Activated CD8-positive, alpha-beta memory T cell treated with anti-CD3 and anti-CD28 coated beads, Interleukin-2, amount 50 U/mL, for 48 hours (primary cell): ENCODE measurements at regions not wholly inside any gene's neighbourhood (a gene's known extent, or its start where the extent isn't known, plus 50 kb on each side); places are given as distances from the start of the nearest gene placed in this dataset.
A peak's percentile ranks its signal among the peaks of the same experiment; 100 is the strongest.
"Not testable (repeated sequence)": the region's sequence is repeated elsewhere in the genome, so short reads cannot be mapped to it uniquely, and the experiment has no call there.

ENCODE experiments used
- DNase-seq: peaks from one replicate; pipeline ENCODE4 v3.0.0-alpha.2; 2020

DNA sequence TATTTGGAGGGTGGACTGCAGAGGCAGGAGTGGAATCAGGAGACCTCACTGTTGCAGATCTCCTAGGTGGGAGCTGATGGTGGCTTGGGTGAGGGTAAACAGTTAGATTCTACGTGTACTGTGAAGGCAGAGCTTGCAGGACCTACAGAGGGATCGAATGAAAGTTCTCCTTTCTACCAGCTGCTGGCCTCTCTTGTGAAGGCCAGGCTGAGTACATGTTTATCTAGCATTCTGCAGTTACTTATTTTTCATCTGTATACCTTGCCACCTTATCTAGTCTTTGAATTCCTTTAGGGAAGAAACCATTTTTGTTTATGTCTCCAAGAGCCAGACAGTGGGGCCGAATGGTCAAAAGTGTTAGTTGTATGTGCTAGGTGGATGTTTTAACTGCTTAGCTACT, 57.6 kb downstream of the PTTG1 start:
- DNase-seq, result no peak

GRCh38 chr5:160479926-160480325, 58.3 kb downstream of the PTTG1 start:
- no peak for DNase-seq

GRCh38 chr5:160480652-160481051, 59.0 kb downstream of the PTTG1 start:
- no peak for DNase-seq

GRCh38 chr5:160484678-160485077, 63.0 kb downstream of the PTTG1 start:
- no peak for DNase-seq

DNA sequence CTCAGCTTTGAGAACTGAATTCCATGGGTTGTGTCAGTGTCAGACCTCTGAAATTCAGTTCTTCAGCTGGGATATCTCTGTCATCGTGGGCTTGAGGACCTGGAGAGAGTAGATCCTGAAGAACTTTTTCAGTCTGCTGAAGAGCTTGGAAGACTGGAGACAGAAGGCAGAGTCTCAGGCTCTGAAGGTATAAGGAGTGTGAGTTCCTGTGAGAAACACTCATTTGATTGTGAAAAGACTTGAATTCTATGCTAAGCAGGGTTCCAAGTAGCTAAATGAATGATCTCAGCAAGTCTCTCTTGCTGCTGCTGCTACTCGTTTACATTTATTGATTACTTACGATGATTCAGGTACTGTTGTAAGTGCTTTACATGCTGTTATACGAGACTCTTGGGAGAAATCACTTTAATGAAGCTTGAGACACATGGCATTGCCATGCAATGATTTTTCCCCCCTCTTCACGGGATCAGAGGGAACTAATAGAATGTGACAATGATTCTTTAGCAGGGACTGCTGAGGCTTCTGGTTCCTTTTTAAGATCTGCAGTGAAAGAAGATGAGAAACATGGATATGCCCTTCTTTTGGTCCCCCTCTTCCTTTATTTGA, 63.8 kb downstream of the PTTG1 start:
- no peak for DNase-seq

- no peak for DNase-seq
Observed at GRCh38 chr5:160486573-160486972, 64.9 kb downstream of the PTTG1 start.

GRCh38 chr5:160488394-160489325, 67.0 kb downstream of the PTTG1 start:
- DNase-seq, result no peak

- no peak for DNase-seq
Observed at GRCh38 chr5:160491438-160491837, 69.8 kb downstream of the PTTG1 start.

DNA sequence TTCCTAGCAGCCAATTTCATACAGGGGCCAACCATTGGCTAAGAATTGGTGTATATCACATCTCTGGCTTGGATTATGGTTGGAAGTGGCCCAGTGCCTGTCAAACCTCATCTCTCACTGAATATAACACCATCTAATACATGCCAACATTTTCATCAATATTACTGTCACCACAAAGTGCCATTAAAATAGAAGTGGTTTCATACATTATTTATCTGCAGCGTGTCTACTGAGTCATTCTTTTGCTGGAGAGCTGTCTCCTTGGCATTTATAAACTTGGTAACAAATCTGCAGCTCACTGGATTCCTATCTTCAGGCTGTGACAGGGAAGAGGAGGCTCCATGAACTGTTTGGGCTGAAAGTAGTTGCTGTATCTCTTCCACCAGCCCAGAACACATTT, 70.9 kb downstream of the PTTG1 start:
- DNase-seq, result no peak

GRCh38 chr5:160493806-160494338, 72.2 kb downstream of the PTTG1 start:
- DNase-seq, result no peak

DNA sequence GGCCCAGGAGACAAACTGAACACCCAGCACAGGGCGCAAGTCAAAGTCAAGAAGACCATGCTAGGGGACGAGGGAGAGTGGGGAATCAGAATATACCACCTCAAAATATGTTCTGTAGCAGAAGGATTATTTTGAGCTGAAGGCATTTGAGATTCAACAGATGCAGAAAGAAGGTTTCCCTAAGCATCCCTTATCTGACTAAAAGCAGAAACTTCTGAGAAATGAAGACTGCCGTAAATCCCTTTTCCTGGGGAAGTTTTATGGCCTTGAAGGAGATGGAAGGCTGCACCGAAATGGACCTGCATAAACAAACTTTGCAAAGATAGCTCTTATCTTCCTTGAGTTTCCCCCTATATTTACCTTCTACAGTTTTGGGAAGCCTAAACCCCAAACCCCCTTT, 72.8 kb downstream of the PTTG1 start:
- no peak for DNase-seq

- DNase-seq, result no peak
Observed at GRCh38 chr5:160496334-160496733, 74.7 kb downstream of the PTTG1 start.

GRCh38 chr5:160496784-160497183, 75.1 kb downstream of the PTTG1 start:
- no peak for DNase-seq

GRCh38 chr5:160497878-160498277, 76.2 kb downstream of the PTTG1 start:
- no peak for DNase-seq

DNA sequence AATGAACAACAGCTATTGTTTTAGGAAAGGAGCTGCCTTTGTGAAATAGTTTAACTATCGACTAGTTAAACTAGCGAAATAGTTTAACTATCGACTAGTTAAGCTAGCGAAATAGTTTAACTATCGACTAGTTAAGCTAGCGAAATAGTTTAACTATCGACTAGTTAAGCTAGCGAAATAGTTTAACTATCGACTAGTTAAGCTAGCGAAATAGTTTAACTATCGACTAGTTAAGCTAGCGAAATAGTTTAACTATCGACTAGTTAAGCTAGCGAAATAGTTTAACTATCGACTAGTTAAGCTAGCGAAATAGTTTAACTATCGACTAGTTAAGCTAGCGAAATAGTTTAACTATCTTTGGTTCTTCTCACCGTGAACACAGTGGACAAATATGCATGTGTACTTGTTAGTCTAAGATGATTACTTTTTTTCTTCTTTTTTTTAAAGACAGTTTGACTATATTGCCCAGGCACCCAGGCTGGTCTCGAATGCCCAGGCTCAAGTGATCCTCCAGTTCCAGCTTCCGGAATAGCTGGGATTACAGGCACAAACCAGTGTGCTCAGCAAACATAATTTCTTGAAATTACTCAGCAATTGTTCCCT, 76.9 kb downstream of the PTTG1 start:
- DNase-seq, result not testable (repeated sequence)

- DNase-seq, result no peak
Observed at GRCh38 chr5:160500786-160501779, 79.4 kb downstream of the PTTG1 start.

DNA sequence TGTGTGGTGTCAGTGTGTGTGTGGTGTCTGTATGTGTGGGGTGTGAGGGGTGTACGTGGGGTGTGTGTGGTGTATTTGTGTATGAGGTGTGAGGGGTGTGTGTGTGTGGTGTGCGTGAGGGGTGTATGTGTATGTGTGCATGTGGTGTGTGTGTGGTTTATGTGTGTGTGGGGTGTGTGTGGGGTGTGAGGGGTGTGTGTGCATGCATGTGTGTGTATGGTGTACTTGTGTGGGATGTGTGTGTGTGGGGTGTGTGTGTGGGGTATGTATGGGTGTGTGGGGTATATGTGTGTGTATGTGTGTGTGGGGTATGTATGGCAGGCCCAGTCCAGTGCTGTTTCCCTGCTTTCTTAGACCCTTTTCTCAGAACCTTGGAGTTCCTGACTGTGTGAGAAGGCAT, 83.3 kb downstream of the PTTG1 start:
- no peak for DNase-seq

- peak; percentile 76 for DNase-seq
Observed at GRCh38 chr5:160506006-160507004, 84.7 kb downstream of the PTTG1 start.

- no peak for DNase-seq
Observed at GRCh38 chr5:160507221-160507721, 85.6 kb downstream of the PTTG1 start.

DNA sequence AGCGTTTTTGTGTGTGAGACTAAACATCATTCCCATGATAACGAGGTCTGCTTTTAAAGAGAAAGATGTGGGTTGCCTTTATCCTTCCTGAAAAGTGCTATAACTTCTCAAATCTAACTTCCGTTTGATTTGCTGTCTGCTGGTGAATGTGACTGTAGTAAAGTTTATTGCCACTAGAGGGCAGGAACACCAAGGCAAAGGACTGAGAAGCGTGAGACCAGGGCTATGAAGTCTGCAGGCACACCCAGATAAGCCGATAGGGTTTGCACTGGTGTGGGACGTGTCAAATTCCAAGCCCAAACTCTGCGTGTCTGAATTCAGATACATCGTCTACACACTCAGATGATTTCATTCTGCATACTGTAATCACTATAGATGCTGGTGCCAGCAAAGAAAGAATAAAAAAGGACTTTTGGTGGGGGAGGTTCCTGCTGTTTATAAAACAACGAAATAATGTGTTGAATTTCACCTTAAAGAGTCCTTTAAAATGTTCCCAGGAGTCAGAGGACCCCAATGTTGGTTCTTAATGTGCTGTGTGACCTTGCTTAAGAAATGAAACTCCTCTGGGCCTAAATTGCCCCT, 87.2 kb downstream of the PTTG1 start:
- DNase-seq, result peak; percentile 65
